Stimulated activated CD8-positive, alpha-beta memory T cell treated with anti-CD3 and anti-CD28 coated beads, Interleukin-7, amount 100 ng/mL, for 1 hour (primary cell): ENCODE measurements at regions not wholly inside any gene's neighbourhood (a gene's known extent, or its start where the extent isn't known, plus 50 kb on each side); places are given as distances from the start of the nearest gene placed in this dataset.

ENCODE experiments used
- DNase-seq, 2 donors: peaks; one replicate each; pipeline ENCODE4 v3.0.0-alpha.2; 2020; ENCODE audit warnings: low read depth in 2 of 2

GRCh38 chr6:18672852-18673251 is 285.7 kb downstream of the RNF144B start:
- no peak for DNase-seq

- no peak for DNase-seq
Observed at GRCh38 chr6:18674346-18674745, 287.2 kb downstream of the RNF144B start.

- no peak for DNase-seq
Observed at GRCh38 chr6:18675881-18676280, 288.7 kb downstream of the RNF144B start.

GRCh38 chr6:18676548-18676947 is 289.4 kb downstream of the RNF144B start:
- DNase-seq: no peak

- no peak for DNase-seq
Observed at GRCh38 chr6:18680842-18681241, 293.7 kb downstream of the RNF144B start.

- DNase-seq: no peak
Observed at GRCh38 chr6:18681832-18682503, 294.8 kb downstream of the RNF144B start.

GRCh38 chr6:18684343-18684742 is 297.2 kb downstream of the RNF144B start:
- DNase-seq: no peak

- no peak for DNase-seq
Observed at GRCh38 chr6:18692929-18693685, 306.0 kb downstream of the RNF144B start.

- DNase-seq: no peak
Observed at GRCh38 chr6:18693881-18694280, 306.7 kb downstream of the RNF144B start.

GRCh38 chr6:18703546-18703945 is 316.4 kb downstream of the RNF144B start:
- no peak for DNase-seq

GRCh38 chr6:18707714-18708439 is 320.7 kb downstream of the RNF144B start:
- DNase-seq: no peak

- DNase-seq: no peak
Observed at GRCh38 chr6:18712595-18712994, 325.4 kb downstream of the RNF144B start.

- no peak for DNase-seq
Observed at GRCh38 chr6:18720075-18720474, 332.9 kb downstream of the RNF144B start.

- DNase-seq: no peak
Observed at GRCh38 chr6:18724056-18724455, 336.9 kb downstream of the RNF144B start.

- no peak for DNase-seq
Observed at GRCh38 chr6:18725449-18725848, 338.3 kb downstream of the RNF144B start.

GRCh38 chr6:18733921-18734550 is 346.9 kb downstream of the RNF144B start:
- no peak for DNase-seq

GRCh38 chr6:18741741-18742140 is 354.6 kb downstream of the RNF144B start:
- DNase-seq: no peak

GRCh38 chr6:18742406-18742805 is 355.3 kb downstream of the RNF144B start:
- DNase-seq: no peak

GRCh38 chr6:18746727-18747126 is 359.6 kb downstream of the RNF144B start:
- no peak for DNase-seq

GRCh38 chr6:18748314-18748713 is 361.2 kb downstream of the RNF144B start:
- DNase-seq: no peak

- no peak for DNase-seq
Observed at GRCh38 chr6:18752278-18753068, 365.3 kb downstream of the RNF144B start.
